BJ (cell line): ENCODE measurements at regions not wholly inside any gene's neighbourhood (a gene's known extent, or its start where the extent isn't known, plus 50 kb on each side); places are given as distances from the start of the nearest gene placed in this dataset.
"Not testable (repeated sequence)": the region's sequence is repeated elsewhere in the genome, so short reads cannot be mapped to it uniquely, and the experiment has no call there.

Source experiments
- CTCF ChIA-PET: fragments of 350-600 bp; formaldehyde crosslinking; extraction: SDS; loops from one replicate; lab custom pipeline; 2021; ENCODE audit warnings: antibody characterized with exemption, inconsistent platforms; lab: Yijun Ruan, JAX
- POLR2A ChIA-PET: fragments of 300-600 bp; sonication (Branson Sonifier 250); formaldehyde crosslinking; extraction: SDS; loops from one replicate; lab custom pipeline; 2021; ENCODE audit warnings: antibody characterized with exemption; lab: Charles Lee
- DNase-seq: peaks from one replicate; pipeline ENCODE4 v3.0.0-alpha.2; 2011; ENCODE audit warnings: low read depth
- H3K27me3 ChIP-seq: 2 replicates; pipeline ENCODE4 v1.6.0; 2011; ENCODE audit warnings: low read length; ENCODE audit not compliant: control insufficient read depth, insufficient read depth
- H3K36me3 ChIP-seq: 2 replicates; pipeline ENCODE4 v1.5.1; 2011; ENCODE audit warnings: low read length; ENCODE audit not compliant: control insufficient read depth, insufficient read depth
- H3K4me3 ChIP-seq: 2 replicates; pipeline ENCODE4 v1.5.1; 2011; ENCODE audit warnings: low read depth, mild to moderate bottlenecking, control low read depth, low read length
- CTCF ChIP-seq: IDR thresholded peaks from 2 replicates; pipeline ENCODE4 v1.5.1; 2011; ENCODE audit warnings: low read depth, mild to moderate bottlenecking, control low read depth, inconsistent platforms, low read length, moderate library complexity; ENCODE audit not compliant: insufficient read depth

GRCh38 chr6:144434308-144434990, 149.3 kb downstream of the UTRN start:
- H3K4me3 ChIP-seq, result no peak overlapping the region
- H3K27me3 ChIP-seq, result no peaks in the 10 kb centered on the region
- DNase-seq, result peak; percentile 51
- ChIA-PET POLR2A (interaction anchor here (0.6 kb wide), 1 partner anchor 147 kb away, joined by 16 read pairs; no protein-coding TSS in a partner anchor), CTCF (interaction anchor here (1.0 to 1.4 kb wide), 2 partner anchors 10 to 11 kb away, joined by 3 read pairs; no protein-coding TSS in a partner anchor)
- TF ChIP-seq CTCF, result no peak
- peaks cover 12% of the 10 kb centered on the region for H3K36me3 ChIP-seq

- H3K4me3 ChIP-seq, result no peak overlapping the region
- peaks cover 15% of the 10 kb centered on the region for H3K36me3 ChIP-seq
- CTCF ChIA-PET, result interaction anchor here (1.4 kb wide), 1 partner anchor 13 kb away, joined by 3 read pairs; no protein-coding TSS in a partner anchor
- no peak for DNase-seq
- no peaks in the 10 kb centered on the region for H3K27me3 ChIP-seq
- POLR2A ChIA-PET, result no interaction called here
- no peak for TF ChIP-seq CTCF
Observed at GRCh38 chr6:144435602-144436426, 150.7 kb downstream of the UTRN start.

- Histone ChIP-seq H3K27me3 (no peaks in the 10 kb centered on the region), H3K4me3 (no peak overlapping the region), H3K36me3 (peaks cover 19% of the 10 kb centered on the region)
- POLR2A ChIA-PET, result no interaction called here
- no peak for TF ChIP-seq CTCF
- CTCF ChIA-PET, result interaction anchor here (0.7 to 1.5 kb wide), 3 partner anchors 34 to 183 kb away, joined by 3 to 5 read pairs (median 4); no protein-coding TSS in a partner anchor
- no peak for DNase-seq
Observed at GRCh38 chr6:144437105-144437504, 152.0 kb downstream of the UTRN start.

- ChIA-PET POLR2A (no interaction called here), CTCF (interaction anchor here (1.5 kb wide), 1 partner anchor 44 kb away, joined by 3 read pairs; no protein-coding TSS in a partner anchor)
- Histone ChIP-seq H3K36me3 (peaks cover 18% of the 10 kb centered on the region), H3K27me3 (no peaks in the 10 kb centered on the region), H3K4me3 (no peak overlapping the region)
- no peak for DNase-seq
- TF ChIP-seq CTCF, result no peak
Observed at GRCh38 chr6:144438103-144438502, 153.0 kb downstream of the UTRN start.

GRCh38 chr6:144439016-144439415, 153.9 kb downstream of the UTRN start:
- no peak for DNase-seq
- Histone ChIP-seq H3K4me3 (no peak overlapping the region), H3K27me3 (no peaks in the 10 kb centered on the region), H3K36me3 (peaks cover 18% of the 10 kb centered on the region)
- ChIA-PET CTCF (no interaction called here), POLR2A (no interaction called here)
- TF ChIP-seq CTCF, result no peak

GRCh38 chr6:144441801-144442200, 156.7 kb downstream of the UTRN start:
- H3K36me3 ChIP-seq, result peaks cover 20% of the 10 kb centered on the region
- H3K4me3 ChIP-seq, H3K27me3 ChIP-seq, DNase-seq, POLR2A ChIA-PET: not testable (repeated sequence)
- CTCF ChIA-PET, result interaction anchor here (0.9 kb wide), 1 partner anchor 16 kb away, joined by 3 read pairs; no protein-coding TSS in a partner anchor
